ENCODE measurements at regions not wholly inside any gene's neighbourhood (a gene's known extent, or its start where the extent isn't known, plus 50 kb on each side); places are given as distances from the start of the nearest gene placed in this dataset.

DNA sequence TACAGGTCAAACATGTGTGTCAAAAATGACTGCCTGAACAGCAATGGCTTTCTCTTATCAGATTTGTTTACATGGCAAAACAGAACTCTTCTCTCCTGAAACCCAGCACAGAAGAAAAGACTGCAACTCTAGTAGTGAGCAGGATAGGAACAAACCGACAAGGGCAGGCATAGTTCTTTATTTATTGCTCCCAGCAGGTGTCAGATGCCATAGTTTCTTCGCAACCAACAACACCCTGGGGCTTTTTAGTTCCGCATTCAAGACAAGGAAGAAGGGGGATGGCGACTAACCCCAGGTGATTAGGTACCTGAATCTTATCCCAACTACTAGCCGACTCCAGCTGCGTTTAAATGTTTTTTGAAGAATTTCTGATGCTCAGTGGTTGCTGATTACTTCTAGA, 367.5 kb upstream of the FIGN start:
- DNase-seq: no peak
- no peaks in the 10 kb centered on the region for H3K4me1 ChIP-seq
- H3K36me3 ChIP-seq (ENCODE audit: low read depth, missing control alignments): no peaks in the 10 kb centered on the region
- H3K27me3 ChIP-seq: no peaks in the 10 kb centered on the region
- WGBS, 2 donors: 65 to 81% methylated on average over 6 of the region's 6 CpGs
- H3K27ac ChIP-seq: no peak overlapping the region
- intact Hi-C loops (cut with DNase I; ENCODE audit: low total_unique reads): no loop called here
- no peaks in the 10 kb centered on the region for H3K9me3 ChIP-seq
- H3K4me3 ChIP-seq: no peak overlapping the region
- TF ChIP-seq, protein P1, sequence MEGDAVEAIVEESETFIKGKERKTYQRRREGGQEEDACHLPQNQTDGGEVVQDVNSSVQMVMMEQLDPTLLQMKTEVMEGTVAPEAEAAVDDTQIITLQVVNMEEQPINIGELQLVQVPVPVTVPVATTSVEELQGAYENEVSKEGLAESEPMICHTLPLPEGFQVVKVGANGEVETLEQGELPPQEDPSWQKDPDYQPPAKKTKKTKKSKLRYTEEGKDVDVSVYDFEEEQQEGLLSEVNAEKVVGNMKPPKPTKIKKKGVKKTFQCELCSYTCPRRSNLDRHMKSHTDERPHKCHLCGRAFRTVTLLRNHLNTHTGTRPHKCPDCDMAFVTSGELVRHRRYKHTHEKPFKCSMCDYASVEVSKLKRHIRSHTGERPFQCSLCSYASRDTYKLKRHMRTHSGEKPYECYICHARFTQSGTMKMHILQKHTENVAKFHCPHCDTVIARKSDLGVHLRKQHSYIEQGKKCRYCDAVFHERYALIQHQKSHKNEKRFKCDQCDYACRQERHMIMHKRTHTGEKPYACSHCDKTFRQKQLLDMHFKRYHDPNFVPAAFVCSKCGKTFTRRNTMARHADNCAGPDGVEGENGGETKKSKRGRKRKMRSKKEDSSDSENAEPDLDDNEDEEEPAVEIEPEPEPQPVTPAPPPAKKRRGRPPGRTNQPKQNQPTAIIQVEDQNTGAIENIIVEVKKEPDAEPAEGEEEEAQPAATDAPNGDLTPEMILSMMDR (IDR thresholded peaks at IDR 0.05): no peak
- TF ChIP-seq POLR2A (IDR thresholded peaks at IDR 0.05): no peak

DNA sequence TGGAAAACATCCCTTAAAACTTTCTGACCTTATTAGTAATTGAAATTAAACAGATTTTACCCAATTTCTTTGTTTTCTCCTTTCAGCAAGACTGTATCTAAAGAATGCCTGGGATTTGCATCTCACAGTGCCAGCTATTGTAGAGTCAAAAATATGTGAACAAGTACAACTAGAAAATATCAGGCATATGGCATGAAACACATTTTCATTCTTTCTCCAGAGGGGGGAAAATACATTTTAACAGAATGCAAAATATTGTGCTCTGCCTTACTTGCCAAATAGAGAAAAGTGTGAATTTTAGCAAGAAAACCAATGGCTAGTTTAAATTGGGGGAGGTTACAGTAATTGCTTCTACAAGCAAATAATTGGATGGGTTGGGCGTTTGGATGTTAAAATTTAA, 366.6 kb upstream of the FIGN start:
- TF ChIP-seq, protein P1 (IDR thresholded peaks at IDR 0.05): no peak
- no peak for TF ChIP-seq POLR2A (IDR thresholded peaks at IDR 0.05)
- Histone ChIP-seq H3K9me3 (no peaks in the 10 kb centered on the region), H3K27me3 (no peaks in the 10 kb centered on the region), H3K4me1 (no peaks in the 10 kb centered on the region), H3K36me3 (ENCODE audit: low read depth, missing control alignments) (no peaks in the 10 kb centered on the region), H3K27ac (no peak overlapping the region), H3K4me3 (no peak overlapping the region)
- WGBS, 2 donors: 58 to 67% methylated on average over 1 of the region's 1 CpG
- DNase-seq: no peak
- intact Hi-C loops (cut with DNase I; ENCODE audit: low total_unique reads): no loop called here

DNA sequence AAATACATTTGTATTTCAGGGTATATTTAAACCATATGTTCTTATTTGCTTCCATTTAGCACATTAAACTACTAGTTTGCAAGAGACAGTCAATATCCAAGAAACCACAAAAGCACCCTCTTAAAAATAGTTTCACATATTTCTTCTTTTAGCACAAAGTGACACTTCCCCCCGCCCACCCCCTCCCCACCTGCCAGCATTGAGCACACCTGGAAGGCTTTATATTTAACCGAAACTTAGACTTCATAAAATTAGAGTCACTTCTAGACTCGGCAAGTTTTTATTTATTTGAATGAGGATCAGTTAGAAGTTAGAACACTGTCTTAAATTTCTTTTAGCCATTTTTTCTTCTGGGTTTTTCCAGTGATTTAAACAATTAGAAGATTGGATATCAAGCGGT, 355.9 kb upstream of the FIGN start:
- intact Hi-C loops (cut with DNase I; ENCODE audit: low total_unique reads): no loop called here
- Histone ChIP-seq H3K4me1 (no peaks in the 10 kb centered on the region), H3K27me3 (no peaks in the 10 kb centered on the region), H3K36me3 (ENCODE audit: low read depth, missing control alignments) (no peaks in the 10 kb centered on the region), H3K27ac (no peak overlapping the region), H3K4me3 (no peak overlapping the region), H3K9me3 (no peaks in the 10 kb centered on the region)
- no peak for DNase-seq
- 81% methylated on average over 4 of the region's 4 CpGs for WGBS, 2 donors
- no peak for TF ChIP-seq POLR2A (IDR thresholded peaks at IDR 0.05)
- TF ChIP-seq, protein P1 (IDR thresholded peaks at IDR 0.05): no peak

GRCh38 chr2:164090533-164090932, 354.7 kb upstream of the FIGN start:
- Histone ChIP-seq H3K27ac (no peak overlapping the region), H3K4me3 (no peak overlapping the region), H3K36me3 (ENCODE audit: low read depth, missing control alignments) (no peaks in the 10 kb centered on the region), H3K27me3 (no peaks in the 10 kb centered on the region), H3K4me1 (no peaks in the 10 kb centered on the region), H3K9me3 (no peaks in the 10 kb centered on the region)
- intact Hi-C loops (cut with DNase I; ENCODE audit: low total_unique reads): no loop called here
- no peak for DNase-seq
- TF ChIP-seq, protein P1 (IDR thresholded peaks at IDR 0.05): no peak
- TF ChIP-seq POLR2A (IDR thresholded peaks at IDR 0.05): no peak
- WGBS, 2 donors: 68 to 77% methylated on average over 3 of the region's 3 CpGs

DNA sequence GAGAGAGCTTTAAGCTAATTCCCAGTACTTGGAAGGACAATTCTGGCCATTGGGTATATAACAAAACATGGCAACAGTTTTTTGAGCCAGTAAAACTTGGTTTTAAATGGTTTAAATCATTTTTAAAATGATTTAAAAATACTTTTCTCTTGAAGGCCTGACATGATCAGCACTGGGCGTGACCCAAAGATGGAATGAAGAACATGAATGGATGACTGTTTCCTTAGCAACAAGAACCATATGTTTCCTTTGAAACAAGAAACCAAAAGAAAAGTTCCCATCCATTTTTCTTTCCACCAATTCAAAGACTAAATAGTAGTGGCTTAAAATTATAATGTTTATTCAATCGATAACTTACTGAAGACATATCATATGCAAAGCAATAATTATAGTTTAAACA, 348.3 kb upstream of the FIGN start:
- H3K27me3 ChIP-seq: no peaks in the 10 kb centered on the region
- no peaks in the 10 kb centered on the region for H3K36me3 ChIP-seq (ENCODE audit: low read depth, missing control alignments)
- no peaks in the 10 kb centered on the region for H3K4me1 ChIP-seq
- no peak overlapping the region for H3K27ac ChIP-seq
- 90 to 93% methylated on average over 2 of the region's 2 CpGs for WGBS, 2 donors
- intact Hi-C loops (cut with DNase I; ENCODE audit: low total_unique reads): no loop called here
- TF ChIP-seq, protein P1 (IDR thresholded peaks at IDR 0.05): no peak
- no peak for TF ChIP-seq POLR2A (IDR thresholded peaks at IDR 0.05)
- H3K9me3 ChIP-seq: no peaks in the 10 kb centered on the region
- no peak overlapping the region for H3K4me3 ChIP-seq
- DNase-seq: no peak

All from testis (tissue), 2 donors.